GM18907 (cell line): ENCODE measurements at regions not wholly inside any gene's neighbourhood (a gene's known extent, or its start where the extent isn't known, plus 50 kb on each side); places are given as distances from the start of the nearest gene placed in this dataset.
"Not testable (repeated sequence)": the region's sequence is repeated elsewhere in the genome, so short reads cannot be mapped to it uniquely, and the experiment has no call there.

Source experiments
- ATAC-seq: cut with Tn5 transposase; IDR thresholded peaks from one replicate; pipeline ENCODE4 v1.9.1; 2021; ENCODE audit warnings: mild to moderate bottlenecking, moderate library complexity; ENCODE audit not compliant: unreplicated experiment

GRCh38 chr17:63019138-63019873, 53.3 kb downstream of the TANC2 start:
- ATAC-seq, result no peak

GRCh38 chr17:63022567-63022966, 56.5 kb downstream of the TANC2 start:
- ATAC-seq, result no peak

DNA sequence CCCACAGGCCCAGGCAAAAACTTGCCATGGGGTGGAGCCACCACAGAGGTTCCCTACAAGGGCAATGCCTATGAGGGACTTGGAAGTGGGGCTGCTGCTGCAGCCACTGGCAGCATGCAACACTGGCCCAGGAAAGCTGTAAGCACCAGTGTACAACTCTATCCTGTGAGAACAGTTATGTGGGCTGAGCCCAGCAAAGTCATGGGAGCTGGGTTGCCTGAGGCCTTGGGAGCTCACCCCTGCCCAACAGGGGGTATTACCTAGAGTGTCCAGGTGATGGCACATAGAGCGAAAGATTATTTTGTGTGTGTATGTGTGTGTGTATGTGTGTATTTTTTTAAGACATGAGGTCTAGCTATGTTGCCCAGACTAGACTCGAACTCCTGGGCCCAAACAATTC, 57.0 kb downstream of the TANC2 start:
- ATAC-seq, result no peak

GRCh38 chr17:63024201-63024600, 58.2 kb downstream of the TANC2 start:
- ATAC-seq, result no peak

GRCh38 chr17:63024716-63025115, 58.7 kb downstream of the TANC2 start:
- no peak for ATAC-seq

- not testable (repeated sequence) for ATAC-seq
Observed at GRCh38 chr17:63025637-63026036, 59.6 kb downstream of the TANC2 start.

DNA sequence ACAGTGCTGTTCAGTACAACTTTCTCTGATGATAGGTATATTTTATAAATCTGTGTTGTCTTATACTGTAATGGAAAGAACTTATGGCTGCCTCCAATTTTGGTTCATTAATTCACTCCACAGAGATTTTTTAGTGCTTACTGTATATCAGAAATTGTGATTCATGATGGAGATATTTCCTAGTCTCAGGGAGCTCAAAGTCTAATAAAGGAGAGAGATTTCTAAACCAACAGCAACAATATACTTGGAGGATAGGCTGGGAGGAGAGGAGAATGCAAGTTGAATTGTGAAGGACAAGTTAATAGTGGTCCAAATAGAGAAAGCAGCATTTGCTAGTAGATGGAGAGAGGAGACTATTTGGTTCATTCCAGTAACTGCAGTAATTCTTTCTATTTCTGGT, 63.5 kb downstream of the TANC2 start:
- ATAC-seq, result no peak

- ATAC-seq, result no peak
Observed at GRCh38 chr17:63032142-63032541, 66.1 kb downstream of the TANC2 start.

GRCh38 chr17:63033142-63033541, 67.1 kb downstream of the TANC2 start:
- no peak for ATAC-seq

- no peak for ATAC-seq
Observed at GRCh38 chr17:63035271-63035670, 69.2 kb downstream of the TANC2 start.

DNA sequence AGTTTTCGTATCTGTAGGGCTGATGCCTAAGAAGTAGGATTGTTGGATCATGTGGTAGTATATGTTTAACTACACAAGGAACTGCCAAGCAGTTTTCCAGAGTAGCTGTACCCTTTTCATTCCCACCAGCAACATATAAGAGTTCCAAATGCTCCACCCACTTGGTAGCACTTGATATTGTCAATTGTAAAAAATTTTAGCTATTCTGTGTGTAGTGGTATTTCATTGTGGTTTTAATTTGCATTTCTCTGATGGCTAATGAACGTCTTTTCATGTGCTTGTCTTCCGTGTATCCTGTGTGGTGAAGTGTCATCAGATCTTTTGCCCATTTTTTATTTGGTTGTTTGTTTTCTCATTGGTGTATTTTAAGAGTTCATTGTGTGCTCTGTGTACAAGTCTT, 69.7 kb downstream of the TANC2 start:
- no peak for ATAC-seq

DNA sequence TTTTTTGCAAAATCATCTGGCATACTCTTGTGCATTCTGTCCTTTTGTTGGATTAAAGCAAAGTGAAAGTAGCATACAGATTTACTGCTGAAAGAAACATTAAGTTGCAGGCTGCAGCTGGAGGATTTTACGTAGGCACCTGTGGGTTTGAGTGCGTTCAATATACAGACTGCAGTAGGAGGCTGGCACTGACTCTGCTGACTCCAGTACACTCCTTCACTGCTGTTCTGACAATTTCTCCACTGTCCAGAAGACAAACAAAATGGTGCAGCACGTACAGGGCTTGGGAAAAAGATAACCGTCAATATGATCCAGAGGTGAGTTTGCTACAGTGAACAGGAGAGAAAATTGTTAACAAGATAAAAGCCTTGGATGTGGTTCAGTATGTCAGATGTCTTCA, 73.3 kb downstream of the TANC2 start:
- ATAC-seq, result no peak

DNA sequence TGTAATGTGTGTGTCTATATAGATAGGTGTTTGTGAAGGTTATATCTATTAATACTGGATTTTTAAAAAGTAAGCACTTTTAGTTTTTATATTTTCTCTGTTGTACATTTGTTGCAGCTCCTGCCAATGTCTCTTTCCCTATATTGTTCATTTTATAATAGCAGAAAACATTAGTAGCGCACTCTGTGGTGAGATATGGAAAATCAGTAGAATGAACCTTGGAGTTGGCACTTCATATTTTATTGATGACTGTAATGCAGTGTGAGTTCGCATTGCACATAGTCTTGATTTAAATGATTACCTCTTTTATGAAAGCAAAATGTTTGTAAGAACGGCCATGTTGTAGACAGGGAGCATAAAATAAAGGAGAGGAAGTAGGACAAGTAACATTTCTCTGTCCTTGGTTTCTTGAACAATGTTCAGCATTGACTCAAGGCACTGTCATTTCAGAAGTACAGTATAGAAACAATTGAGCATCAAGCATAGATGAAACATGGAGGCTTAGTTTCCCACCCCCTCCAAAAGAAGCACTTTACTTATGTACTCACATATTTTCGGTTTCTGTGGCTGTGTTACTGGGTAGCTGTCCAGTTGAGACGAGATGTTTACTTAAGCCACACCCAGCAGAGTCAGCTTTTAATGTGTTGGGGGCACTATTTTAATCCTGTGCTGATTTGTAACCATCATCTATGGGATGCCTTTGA, 74.0 kb downstream of the TANC2 start:
- no peak for ATAC-seq

DNA sequence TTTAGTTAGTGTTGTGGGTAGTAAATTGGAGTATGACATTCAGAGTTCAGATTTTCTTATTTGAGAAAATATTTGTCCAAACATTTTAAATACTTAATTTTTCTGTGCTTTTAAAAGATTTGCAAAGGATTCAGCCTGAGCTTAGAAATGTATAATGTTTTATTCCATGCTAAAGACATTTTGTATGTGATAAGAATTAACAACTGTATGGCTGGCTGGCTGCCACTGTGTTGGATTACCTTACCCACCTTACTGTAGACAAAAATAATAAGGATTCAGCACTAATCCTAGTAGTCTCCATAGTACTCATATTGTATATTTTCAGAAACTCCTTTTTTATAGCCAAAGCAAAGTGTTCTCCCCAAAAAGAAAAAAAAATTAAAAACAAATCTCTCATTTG, 74.8 kb downstream of the TANC2 start:
- ATAC-seq, result no peak

GRCh38 chr17:63041251-63041650, 75.2 kb downstream of the TANC2 start:
- ATAC-seq, result no peak

DNA sequence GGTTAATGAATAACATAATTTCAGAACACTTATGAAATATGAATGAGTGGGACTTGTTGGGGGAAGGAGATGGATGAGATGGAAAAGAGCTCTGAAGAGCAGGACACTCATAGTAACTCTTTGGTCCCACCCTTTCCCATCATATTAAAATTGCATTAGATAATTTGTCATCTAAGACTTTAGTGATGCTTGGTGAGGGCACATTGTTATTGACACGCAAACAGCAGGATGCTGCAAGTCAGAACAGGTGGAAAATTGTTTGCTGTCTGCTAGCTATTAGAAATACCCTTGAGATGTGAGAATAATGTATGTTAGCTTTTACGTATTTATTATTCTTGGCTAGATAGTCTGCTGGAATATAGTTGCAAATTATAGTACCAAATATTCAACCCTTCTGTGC, 75.7 kb downstream of the TANC2 start:
- ATAC-seq, result no peak

DNA sequence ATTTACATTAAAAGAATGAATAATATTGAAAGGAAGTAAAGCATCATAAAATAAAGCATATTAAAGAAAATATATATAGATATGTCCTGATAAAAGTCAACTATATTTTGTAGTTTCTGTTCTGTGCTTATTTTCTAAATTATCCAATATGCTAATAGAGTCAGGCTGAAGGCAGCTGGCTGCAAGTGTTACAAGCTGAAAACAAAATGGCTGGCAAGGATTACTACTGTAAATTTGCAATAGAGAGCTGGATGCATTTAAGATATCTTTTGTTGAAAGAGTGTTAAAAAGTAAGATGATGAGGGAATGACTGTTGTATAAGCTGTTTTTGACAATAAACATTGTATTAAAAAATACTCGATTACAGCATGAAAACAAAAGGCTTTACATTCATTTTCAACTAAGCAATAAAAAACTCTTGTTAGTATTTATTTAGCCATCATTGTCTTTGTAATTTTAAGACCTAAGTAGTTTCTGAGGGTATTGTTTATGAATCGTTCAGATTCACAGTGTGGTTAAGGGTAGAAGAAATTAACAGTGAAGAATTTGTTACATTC, 76.3 kb downstream of the TANC2 start:
- no peak for ATAC-seq

DNA sequence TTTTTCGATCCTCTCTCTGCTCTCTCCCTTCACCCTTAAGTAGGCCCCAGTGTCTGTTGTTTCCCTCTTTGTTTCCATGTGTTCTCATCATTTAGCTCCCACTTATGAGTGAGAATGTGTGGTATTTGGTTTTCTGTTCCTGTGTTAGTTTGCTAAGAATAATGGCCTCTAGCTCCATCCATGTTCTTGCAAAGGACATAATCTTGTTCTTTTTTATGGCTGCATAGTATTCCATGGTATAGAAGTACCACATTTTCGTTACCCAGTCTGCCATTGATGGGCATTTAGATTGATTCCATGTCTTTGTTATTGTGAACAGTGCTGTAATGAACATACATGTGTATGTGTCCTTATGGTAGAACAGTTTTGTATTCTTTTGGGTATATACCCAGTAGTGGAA, 91.5 kb downstream of the TANC2 start:
- not testable (repeated sequence) for ATAC-seq

- no peak for ATAC-seq
Observed at GRCh38 chr17:63066158-63066813, 100.3 kb downstream of the TANC2 start.

- no peak for ATAC-seq
Observed at GRCh38 chr17:63069245-63069644, 103.2 kb downstream of the TANC2 start.

GRCh38 chr17:63070031-63070430, 104.0 kb downstream of the TANC2 start:
- ATAC-seq, result no peak

GRCh38 chr17:63071797-63072196, 105.8 kb downstream of the TANC2 start:
- no peak for ATAC-seq
